GM18868 (cell line): ENCODE measurements at regions not wholly inside any gene's neighbourhood (a gene's known extent, or its start where the extent isn't known, plus 50 kb on each side); places are given as distances from the start of the nearest gene placed in this dataset.

Source experiments
- ATAC-seq: cut with Tn5 transposase; IDR thresholded peaks from one replicate; pipeline ENCODE4 v1.9.1; 2021; ENCODE audit warnings: mild to moderate bottlenecking, moderate library complexity; ENCODE audit not compliant: unreplicated experiment

GRCh38 chr5:105963696-105964255 lies 1707.0 kb downstream of the EFNA5 start:
- no peak for ATAC-seq

- ATAC-seq, result no peak
These were observed 1709.2 kb downstream of the EFNA5 start for GRCh38 chr5:105961572-105961971.

GRCh38 chr5:105956456-105957196 lies 1714.1 kb downstream of the EFNA5 start:
- ATAC-seq, result no peak

DNA sequence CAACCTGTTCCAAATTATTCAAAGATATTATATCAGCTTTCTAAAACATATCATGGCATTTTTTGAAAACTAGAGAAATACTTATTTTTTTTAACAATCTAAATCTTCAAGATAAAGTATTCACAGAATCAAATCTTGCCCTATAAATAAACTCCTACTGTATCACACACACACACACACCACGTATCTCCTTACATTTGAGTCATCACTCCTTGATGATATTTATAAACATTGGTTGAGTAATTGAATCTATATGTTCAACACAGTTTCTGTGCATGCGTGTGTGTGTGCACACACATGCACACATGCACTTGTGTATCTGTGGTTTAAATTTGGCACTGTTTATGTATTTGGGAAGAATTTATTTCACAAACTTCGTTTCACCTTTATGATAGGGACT lies 1716.4 kb downstream of the EFNA5 start:
- no peak for ATAC-seq

- ATAC-seq, result no peak
These were observed 1717.1 kb downstream of the EFNA5 start for GRCh38 chr5:105953616-105954015.

DNA sequence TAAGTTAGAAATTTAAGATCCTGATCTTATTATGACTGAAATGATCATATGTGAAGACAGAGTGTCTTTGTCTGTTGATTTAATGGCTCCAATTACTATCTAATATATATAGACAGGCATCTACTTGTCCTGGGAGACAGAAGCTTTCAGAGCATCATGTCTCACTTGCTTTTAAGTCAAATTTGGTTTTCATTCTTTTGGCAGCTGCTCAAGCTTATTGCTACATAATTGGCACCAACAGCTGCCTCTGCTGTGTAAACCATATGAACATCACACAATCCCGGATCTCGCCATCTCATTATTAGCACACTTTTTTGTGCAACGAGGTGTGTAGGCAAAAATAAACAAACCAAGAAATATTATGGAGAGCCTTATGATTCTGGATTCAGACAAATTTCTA lies 1717.9 kb downstream of the EFNA5 start:
- no peak for ATAC-seq

DNA sequence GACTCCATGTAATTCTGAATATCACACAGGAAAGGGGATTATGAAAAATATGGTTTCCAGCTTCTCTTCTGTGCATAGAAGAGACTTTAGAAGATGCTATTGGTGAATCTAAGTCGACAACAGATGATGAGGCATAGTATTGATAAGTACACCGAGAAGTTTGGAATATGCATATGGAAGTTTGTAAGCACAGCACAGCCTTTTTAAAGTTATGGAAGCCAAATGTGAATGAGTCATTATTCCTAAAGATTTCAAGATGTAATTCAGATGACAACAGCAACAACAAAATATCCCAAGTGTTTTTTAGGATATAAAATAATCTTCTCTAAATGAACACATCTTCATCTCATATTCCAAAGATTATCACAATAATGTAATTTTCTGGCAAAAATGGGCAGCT lies 1723.3 kb downstream of the EFNA5 start:
- no peak for ATAC-seq

- no peak for ATAC-seq
These were observed 1725.3 kb downstream of the EFNA5 start for GRCh38 chr5:105945203-105945972.

DNA sequence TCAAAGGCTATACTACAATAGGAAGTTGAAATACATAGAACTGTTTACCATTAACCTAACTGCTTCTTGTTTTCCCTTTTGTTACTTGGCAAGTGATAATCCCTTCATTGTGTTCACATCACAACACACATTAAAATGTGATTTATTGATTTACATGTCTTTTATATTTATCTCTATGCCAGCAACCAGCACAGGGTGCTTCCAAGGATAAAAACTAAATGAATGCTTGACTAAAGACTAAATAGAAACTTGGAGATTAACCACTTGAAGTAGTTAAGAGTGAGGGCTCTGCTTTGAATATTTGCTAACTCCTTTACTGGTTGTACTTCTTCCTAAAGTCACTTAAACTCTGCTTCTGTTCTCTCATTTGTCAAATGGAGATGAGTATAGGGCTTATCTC lies 1730.6 kb downstream of the EFNA5 start:
- ATAC-seq, result no peak

GRCh38 chr5:105934171-105934570 lies 1736.6 kb downstream of the EFNA5 start:
- no peak for ATAC-seq

DNA sequence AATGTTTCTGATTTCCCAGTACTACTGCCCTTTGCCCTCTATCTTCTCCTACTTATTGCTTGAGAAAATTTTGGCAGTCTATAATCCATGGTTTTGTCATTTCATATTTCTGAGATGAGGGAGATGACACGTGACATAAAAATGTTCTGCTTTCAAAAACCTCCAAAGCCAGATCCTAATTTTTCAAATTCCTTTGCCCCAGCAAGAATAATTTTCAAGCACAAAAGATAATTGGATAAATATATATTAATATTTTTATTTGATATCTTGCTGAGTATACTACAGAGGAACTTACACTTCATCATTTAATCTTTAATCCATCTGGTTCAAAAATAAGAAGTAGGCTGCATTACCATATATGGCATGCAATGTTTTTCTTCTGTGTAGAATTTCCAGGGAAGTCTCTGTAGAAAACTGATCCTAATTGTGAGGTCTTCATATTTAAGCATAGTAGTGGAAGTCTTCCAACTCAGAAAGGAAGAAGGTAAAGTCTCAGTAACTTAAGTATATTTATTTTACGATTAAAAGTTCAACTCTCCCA lies 1738.8 kb downstream of the EFNA5 start:
- no peak for ATAC-seq

- no peak for ATAC-seq
These were observed 1740.9 kb downstream of the EFNA5 start for GRCh38 chr5:105929858-105930257.

DNA sequence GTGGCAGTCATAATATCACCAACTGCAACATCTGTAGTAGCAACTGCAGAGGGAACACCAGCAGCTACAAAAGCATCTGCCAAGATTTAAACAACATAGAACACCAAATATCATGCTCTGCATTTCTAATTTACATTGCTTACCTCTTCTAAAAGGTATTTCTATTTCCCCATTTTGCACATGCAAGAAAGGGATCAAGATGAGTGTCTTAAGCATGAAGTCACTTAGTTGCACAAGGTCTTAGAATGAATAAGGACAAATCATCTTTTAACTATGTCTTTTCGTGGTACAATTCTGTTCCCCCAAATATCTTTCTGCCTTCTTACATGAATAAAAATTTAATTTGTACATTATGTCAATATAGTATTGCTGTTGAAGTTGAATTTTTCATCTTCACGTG lies 1746.4 kb downstream of the EFNA5 start:
- no peak for ATAC-seq

GRCh38 chr5:105922574-105922973 lies 1748.2 kb downstream of the EFNA5 start:
- no peak for ATAC-seq

- no peak for ATAC-seq
These were observed 1748.7 kb downstream of the EFNA5 start for GRCh38 chr5:105922080-105922479.

DNA sequence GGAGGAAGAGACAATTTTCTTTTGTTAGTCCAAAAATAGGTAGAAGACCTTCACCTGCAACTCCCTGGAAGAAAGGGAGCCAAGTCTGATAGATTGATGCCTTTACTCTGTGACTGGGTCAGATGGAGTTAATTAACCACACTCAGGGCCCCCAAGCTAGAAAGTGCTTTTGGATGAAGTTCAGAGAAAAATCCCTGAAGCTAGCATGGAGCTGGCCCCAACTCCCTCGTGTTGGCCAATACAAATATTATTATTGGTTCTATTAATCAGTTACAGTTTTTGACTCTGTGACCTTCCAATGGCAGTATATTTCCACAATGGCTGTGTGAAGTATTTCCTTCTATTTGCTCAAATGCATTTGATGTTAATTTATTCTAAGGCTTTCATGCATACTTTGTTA lies 1753.5 kb downstream of the EFNA5 start:
- no peak for ATAC-seq

- ATAC-seq, result no peak
These were observed 1763.7 kb downstream of the EFNA5 start for GRCh38 chr5:105907016-105907415.

- no peak for ATAC-seq
These were observed 1765.3 kb downstream of the EFNA5 start for GRCh38 chr5:105905392-105905791.

DNA sequence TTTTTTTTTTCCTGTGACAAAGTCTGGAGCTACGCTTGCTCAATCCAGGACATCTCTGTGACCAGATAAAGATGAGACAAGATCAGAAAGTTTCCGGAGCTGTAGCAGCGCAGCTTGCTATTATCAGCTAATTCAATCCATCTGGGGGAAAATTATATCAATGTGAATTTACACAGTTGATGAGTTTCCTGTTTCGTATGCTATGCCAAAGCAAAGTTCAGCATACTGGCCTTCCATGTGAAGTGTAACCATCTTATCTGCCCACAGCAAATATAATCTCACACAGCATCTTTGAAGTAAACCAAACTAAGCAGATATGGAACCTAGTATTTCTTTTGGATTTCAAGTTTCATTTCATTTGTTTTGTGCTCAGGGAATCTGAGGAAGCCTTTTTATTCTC lies 1767.7 kb downstream of the EFNA5 start:
- no peak for ATAC-seq

GRCh38 chr5:105899726-105900125 lies 1771.0 kb downstream of the EFNA5 start:
- no peak for ATAC-seq

DNA sequence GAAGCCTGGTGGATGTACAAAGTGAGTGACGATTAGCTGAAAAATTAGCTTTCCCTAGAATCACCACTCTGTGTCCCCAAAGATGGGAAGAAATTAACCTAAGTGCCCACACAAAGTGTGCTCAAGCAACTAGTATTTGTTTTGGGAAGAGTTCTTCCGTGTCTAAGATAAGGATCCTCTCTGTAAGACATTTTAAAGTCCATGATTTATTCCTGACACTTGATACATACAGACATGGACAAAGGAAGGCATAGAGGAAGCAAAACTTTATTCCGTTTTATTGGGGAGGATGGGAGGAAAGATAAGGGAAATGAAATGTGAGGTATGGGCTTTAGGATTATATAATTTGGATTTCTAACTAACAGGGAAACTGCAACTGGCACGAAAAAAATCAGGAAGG lies 1772.6 kb downstream of the EFNA5 start:
- no peak for ATAC-seq

- no peak for ATAC-seq
These were observed 1785.5 kb downstream of the EFNA5 start for GRCh38 chr5:105885266-105885665.
